Endodermal cell (in vitro differentiated cells): ENCODE measurements at regions not wholly inside any gene's neighbourhood (a gene's known extent, or its start where the extent isn't known, plus 50 kb on each side); places are given as distances from the start of the nearest gene placed in this dataset.
A peak's percentile ranks its signal among the peaks of the same experiment; 100 is the strongest.

Experiments used
- DNase-seq: peaks from one replicate; pipeline ENCODE4 v3.0.0-alpha.2; 2017
- H3K27ac ChIP-seq: 2 replicates; pipeline ENCODE4 v1.5.1; 2013; ENCODE audit warnings: mild to moderate bottlenecking, low read depth, low read length, moderate library complexity
- H3K27me3 ChIP-seq: 2 replicates; pipeline ENCODE4 v1.6.1; 2013; ENCODE audit warnings: mild to moderate bottlenecking, low read length, moderate library complexity; ENCODE audit not compliant: insufficient read depth, control insufficient read depth, poor library complexity, severe bottlenecking
- H3K36me3 ChIP-seq: 2 replicates; pipeline ENCODE4 v1.7.0; 2013; ENCODE audit warnings: mild to moderate bottlenecking, low read length, moderate library complexity; ENCODE audit not compliant: control insufficient read depth, insufficient read depth
- H3K4me1 ChIP-seq: one replicate; pipeline ENCODE4 v1.7.0; 2013; ENCODE audit warnings: low read length; ENCODE audit not compliant: control insufficient read depth, insufficient read depth
- H3K4me3 ChIP-seq: 2 replicates; pipeline ENCODE4 v1.5.1; 2013; ENCODE audit warnings: mild to moderate bottlenecking, low read length, moderate library complexity
- H3K9ac ChIP-seq: 2 replicates; pipeline ENCODE4 v1.6.1; 2013; ENCODE audit warnings: mild to moderate bottlenecking, low read length, moderate library complexity; ENCODE audit not compliant: poor library complexity, severe bottlenecking; ENCODE audit errors: extremely low read depth
- H3K9me3 ChIP-seq: 2 replicates; pipeline ENCODE4 v1.6.1; 2013; ENCODE audit warnings: mild to moderate bottlenecking, low read length, moderate library complexity; ENCODE audit not compliant: control insufficient read depth
- H3K27ac Mint-ChIP-seq: 2 replicates; pipeline ENCODE4 v1.8.0; 2020; ENCODE audit warnings: mixed read lengths
- H3K27me3 Mint-ChIP-seq: 2 replicates; pipeline ENCODE4 v1.8.0; 2021; ENCODE audit warnings: mild to moderate bottlenecking, mixed read lengths; ENCODE audit not compliant: insufficient read depth
- H3K36me3 Mint-ChIP-seq: 2 replicates; pipeline ENCODE4 v1.8.0; 2020; ENCODE audit warnings: low read depth, mixed read lengths
- H3K4me1 Mint-ChIP-seq: 2 replicates; pipeline ENCODE4 v1.8.0; 2020; ENCODE audit warnings: mixed read lengths
- H3K4me3 Mint-ChIP-seq: 2 replicates; pipeline ENCODE4 v1.8.0; 2020; ENCODE audit warnings: mild to moderate bottlenecking, moderate library complexity, mixed read lengths
- H3K9me3 Mint-ChIP-seq: 2 replicates; pipeline ENCODE4 v1.8.0; 2020; ENCODE audit warnings: mild to moderate bottlenecking, mixed read lengths
- WGBS, 2 experiments: methylation state at CpG; one replicate each; pipeline versions ENCODE4 v1.1.5 to v1.1.7; 2013; ENCODE audit warnings: missing lambda C conversion rate in 2 of 2, mixed read lengths in 1 of 2; ENCODE audit not compliant: insufficient coverage in 1 of 2, insufficient read length in 1 of 2; 5-methylcytosine and 5-hydroxymethylcytosine counted together
- TF ChIP-seq, protein P1 (sequence below): fragments of 200-600 bp; sonication (generic); conservative IDR thresholded peaks from 2 replicates; pipeline ENCODE4 v1.5.0; 2021; ENCODE audit warnings: antibody characterized with exemption, mild to moderate bottlenecking

DNA sequence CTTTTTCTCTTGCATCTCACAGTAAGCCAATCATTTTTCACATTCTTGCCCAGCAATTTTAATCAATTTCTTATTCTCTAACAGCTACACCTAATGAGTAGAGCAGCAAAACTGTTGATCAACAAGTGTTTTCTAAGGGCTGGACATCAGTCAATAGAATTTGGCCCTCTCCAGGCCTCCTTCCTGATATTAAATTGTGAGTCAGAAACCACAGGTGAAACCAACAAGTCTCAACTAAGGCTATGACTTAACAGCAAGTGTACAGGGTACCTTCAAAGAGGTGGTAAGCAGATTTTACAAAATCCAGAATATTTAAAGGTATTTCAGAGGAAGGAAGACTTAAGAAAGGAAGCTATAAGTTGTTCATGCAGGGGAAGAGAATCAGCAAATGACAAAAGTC is 156.5 kb upstream of the ARHGAP24 start:
- H3K9me3 Mint-ChIP-seq, result peaks cover 26% of the 10 kb centered on the region

DNA sequence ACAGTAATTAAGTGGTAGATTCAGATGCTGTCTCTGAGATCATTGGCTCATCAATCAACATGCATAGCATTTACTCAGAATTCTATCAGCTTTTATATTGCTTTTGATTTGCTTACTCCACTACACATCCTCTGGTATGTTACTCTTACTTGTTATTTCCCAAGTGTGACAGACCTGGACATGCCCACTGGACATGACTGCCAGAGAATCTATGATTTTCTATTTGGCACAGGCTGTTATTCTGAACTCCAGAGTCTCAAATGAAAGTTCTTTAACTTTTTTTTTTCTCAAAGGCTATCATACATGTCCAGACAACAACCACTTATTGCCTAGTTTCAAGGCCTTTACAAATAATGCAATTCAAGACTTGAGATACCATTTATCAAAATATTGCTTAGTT is 116.1 kb upstream of the ARHGAP24 start:
- no peak overlapping the region for H3K4me3 ChIP-seq
- no peaks in the 10 kb centered on the region for H3K36me3 Mint-ChIP-seq
- peaks cover 21% of the 10 kb centered on the region for H3K9me3 Mint-ChIP-seq
- no peak overlapping the region for H3K27ac Mint-ChIP-seq
- no peaks in the 10 kb centered on the region for H3K27me3 ChIP-seq
- no peaks in the 10 kb centered on the region for H3K36me3 ChIP-seq
- H3K27ac ChIP-seq, result no peak overlapping the region
- TF ChIP-seq, protein P1, sequence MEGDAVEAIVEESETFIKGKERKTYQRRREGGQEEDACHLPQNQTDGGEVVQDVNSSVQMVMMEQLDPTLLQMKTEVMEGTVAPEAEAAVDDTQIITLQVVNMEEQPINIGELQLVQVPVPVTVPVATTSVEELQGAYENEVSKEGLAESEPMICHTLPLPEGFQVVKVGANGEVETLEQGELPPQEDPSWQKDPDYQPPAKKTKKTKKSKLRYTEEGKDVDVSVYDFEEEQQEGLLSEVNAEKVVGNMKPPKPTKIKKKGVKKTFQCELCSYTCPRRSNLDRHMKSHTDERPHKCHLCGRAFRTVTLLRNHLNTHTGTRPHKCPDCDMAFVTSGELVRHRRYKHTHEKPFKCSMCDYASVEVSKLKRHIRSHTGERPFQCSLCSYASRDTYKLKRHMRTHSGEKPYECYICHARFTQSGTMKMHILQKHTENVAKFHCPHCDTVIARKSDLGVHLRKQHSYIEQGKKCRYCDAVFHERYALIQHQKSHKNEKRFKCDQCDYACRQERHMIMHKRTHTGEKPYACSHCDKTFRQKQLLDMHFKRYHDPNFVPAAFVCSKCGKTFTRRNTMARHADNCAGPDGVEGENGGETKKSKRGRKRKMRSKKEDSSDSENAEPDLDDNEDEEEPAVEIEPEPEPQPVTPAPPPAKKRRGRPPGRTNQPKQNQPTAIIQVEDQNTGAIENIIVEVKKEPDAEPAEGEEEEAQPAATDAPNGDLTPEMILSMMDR, result no peak
- H3K4me1 Mint-ChIP-seq, result peaks cover 8% of the 10 kb centered on the region
- H3K27me3 Mint-ChIP-seq, result no peaks in the 10 kb centered on the region
- H3K4me3 Mint-ChIP-seq, result no peak overlapping the region
- no peak for DNase-seq
- peaks cover 22% of the 10 kb centered on the region for H3K9me3 ChIP-seq
- no peaks in the 10 kb centered on the region for H3K4me1 ChIP-seq
- no peak overlapping the region for H3K9ac ChIP-seq

More for the DNA sequence above, 156.5 kb upstream of the ARHGAP24 start:
- no peaks in the 10 kb centered on the region for H3K36me3 ChIP-seq
- H3K9me3 ChIP-seq, result peaks cover 28% of the 10 kb centered on the region
- H3K4me1 ChIP-seq, result no peaks in the 10 kb centered on the region
- DNase-seq, result no peak
- no peaks in the 10 kb centered on the region for H3K27me3 ChIP-seq
- H3K4me3 Mint-ChIP-seq, result no peak overlapping the region
- no peak overlapping the region for H3K9ac ChIP-seq
- H3K36me3 Mint-ChIP-seq, result no peaks in the 10 kb centered on the region
- no peak overlapping the region for H3K4me3 ChIP-seq
- H3K27me3 Mint-ChIP-seq, result no peaks in the 10 kb centered on the region
- H3K4me1 Mint-ChIP-seq, result peaks cover 3% of the 10 kb centered on the region
- TF ChIP-seq, protein P1, result peak; percentile 28
- H3K27ac ChIP-seq, result no peak overlapping the region
- H3K27ac Mint-ChIP-seq, result no peak overlapping the region

GRCh38 chr4:85362550-85362949 is 112.4 kb upstream of the ARHGAP24 start:
- H3K36me3 ChIP-seq, result no peaks in the 10 kb centered on the region
- 80 to 89% methylated on average over 1 to 2 of the region's 2 CpGs for WGBS, 2 experiments
- DNase-seq, result no peak

More at GRCh38 chr4:85362550-85362949, 112.4 kb upstream of the ARHGAP24 start:
- H3K4me3 Mint-ChIP-seq, result no peak overlapping the region
- H3K9me3 Mint-ChIP-seq, result peaks cover 21% of the 10 kb centered on the region
- TF ChIP-seq, protein P1, result no peak
- no peaks in the 10 kb centered on the region for H3K27me3 Mint-ChIP-seq
- Histone ChIP-seq H3K9ac (no peak overlapping the region), H3K4me1 (peaks cover 19% of the 10 kb centered on the region), H3K4me3 (peak overlapping the region; percentile 59), H3K9me3 (peaks cover 22% of the 10 kb centered on the region), H3K27me3 (no peaks in the 10 kb centered on the region), H3K27ac (no peak overlapping the region)
- H3K4me1 Mint-ChIP-seq, result peaks cover 36% of the 10 kb centered on the region
- no peaks in the 10 kb centered on the region for H3K36me3 Mint-ChIP-seq
- no peak overlapping the region for H3K27ac Mint-ChIP-seq
